PC-3 (cell line): ENCODE measurements at regions not wholly inside any gene's neighbourhood (a gene's known extent, or its start where the extent isn't known, plus 50 kb on each side); places are given as distances from the start of the nearest gene placed in this dataset.

Experiments
- EZH2 ChIP-seq: fragments of 300-600 bp; sonication (generic); IDR thresholded peaks from one replicate; pipeline ENCODE4 v1.6.1; 2017; ENCODE audit warnings: antibody characterized with exemption, mild to moderate bottlenecking, low read length; ENCODE audit not compliant: unreplicated experiment
- EZH2phosphoT487 ChIP-seq: fragments of 300-600 bp; sonication (generic); IDR thresholded peaks from 2 replicates; pipeline ENCODE4 v1.6.1; 2018; ENCODE audit warnings: mild to moderate bottlenecking, antibody characterized with exemption, low read length, borderline replicate concordance
- TF ChIP-seq, protein P1 (sequence below): fragments of 300-600 bp; sonication (generic); conservative IDR thresholded peaks from 2 replicates; pipeline ENCODE4 v1.5.1; 2017; ENCODE audit warnings: antibody characterized with exemption, low read depth, mild to moderate bottlenecking, low read length

GRCh38 chr4:110678517-110679227 lies 55.8 kb upstream of the PITX2 start:
- TF ChIP-seq, protein P1, sequence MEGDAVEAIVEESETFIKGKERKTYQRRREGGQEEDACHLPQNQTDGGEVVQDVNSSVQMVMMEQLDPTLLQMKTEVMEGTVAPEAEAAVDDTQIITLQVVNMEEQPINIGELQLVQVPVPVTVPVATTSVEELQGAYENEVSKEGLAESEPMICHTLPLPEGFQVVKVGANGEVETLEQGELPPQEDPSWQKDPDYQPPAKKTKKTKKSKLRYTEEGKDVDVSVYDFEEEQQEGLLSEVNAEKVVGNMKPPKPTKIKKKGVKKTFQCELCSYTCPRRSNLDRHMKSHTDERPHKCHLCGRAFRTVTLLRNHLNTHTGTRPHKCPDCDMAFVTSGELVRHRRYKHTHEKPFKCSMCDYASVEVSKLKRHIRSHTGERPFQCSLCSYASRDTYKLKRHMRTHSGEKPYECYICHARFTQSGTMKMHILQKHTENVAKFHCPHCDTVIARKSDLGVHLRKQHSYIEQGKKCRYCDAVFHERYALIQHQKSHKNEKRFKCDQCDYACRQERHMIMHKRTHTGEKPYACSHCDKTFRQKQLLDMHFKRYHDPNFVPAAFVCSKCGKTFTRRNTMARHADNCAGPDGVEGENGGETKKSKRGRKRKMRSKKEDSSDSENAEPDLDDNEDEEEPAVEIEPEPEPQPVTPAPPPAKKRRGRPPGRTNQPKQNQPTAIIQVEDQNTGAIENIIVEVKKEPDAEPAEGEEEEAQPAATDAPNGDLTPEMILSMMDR: no peak
- no peak for TF ChIP-seq EZH2
- TF ChIP-seq EZH2phosphoT487: no peak
